GM12891 (cell line): ENCODE measurements at regions not wholly inside any gene's neighbourhood (a gene's known extent, or its start where the extent isn't known, plus 50 kb on each side); places are given as distances from the start of the nearest gene placed in this dataset.

Source experiments
- POLR2A ChIP-seq: IDR thresholded peaks from 2 replicates; pipeline ENCODE4 v1.6.1; 2011; ENCODE audit warnings: low read depth, low read length, control low read depth
- POLR2AphosphoS5 ChIP-seq: IDR thresholded peaks from 2 replicates; pipeline ENCODE4 v1.6.1; 2011; ENCODE audit warnings: low read depth, low read length, control low read depth
- SPI1 ChIP-seq: IDR thresholded peaks from 2 replicates; pipeline ENCODE4 v1.6.1; 2011; ENCODE audit warnings: low read depth, low read length, control low read depth

- TF ChIP-seq POLR2AphosphoS5 (no peak), POLR2A (no peak), SPI1 (no peak)
These were observed 108.5 kb upstream of the LRRC7 start for GRCh38 chr1:69459244-69459643.
